K562 (cell line): ENCODE measurements at regions not wholly inside any gene's neighbourhood (a gene's known extent, or its start where the extent isn't known, plus 50 kb on each side); places are given as distances from the start of the nearest gene placed in this dataset.

Experiments
- ATAC-seq: fragments of 200-7000 bp; cut with Tn5 transposase; 3 replicates; pipeline ENCODE4 v1.9.1; 2020; ENCODE audit warnings: moderate library complexity
- BruUV-seq: library from RNA; stranded (reverse); fragments of 400-500 nt; replicated peaks from 2 replicates; lab custom pipeline; 2021; lab: Mats Ljungman, UMichigan
- CTCF ChIA-PET: fragments of 300-600 bp; formaldehyde crosslinking; extraction: SDS; loops from one replicate; lab custom pipeline; 2021; ENCODE audit warnings: low intra/inter-chr PET ratio; lab: Yijun Ruan, JAX
- POLR2A ChIA-PET: fragments of 300-600, 350-650 bp; sonication (Branson Sonifier 250); formaldehyde crosslinking; extraction: SDS; loops from one replicate; lab custom pipeline; 2021; ENCODE audit warnings: antibody characterized with exemption, inconsistent platforms; lab: Yijun Ruan, JAX
- DNase-seq, 4 experiments: peaks; one replicate each; pipeline versions ENCODE4 v3.0.0 to v3.0.0-alpha.2; 2011 to 2018; ENCODE audit warnings: low spot score in 3 of 4, mixed read lengths in 3 of 4; ENCODE audit errors: extremely low read depth in 1 of 4
- FAIRE-seq: peaks from 2 replicates; lab custom pipeline; 2011; peaks lifted over from hg19 to GRCh38; lab: Jason Lieb, UNC
- H2AFZ ChIP-seq: 2 replicates; pipeline ENCODE4 v1.6.0; 2011; ENCODE audit warnings: low read depth, low read length, control low read depth, inconsistent platforms
- H3K27ac ChIP-seq: fragments of 200-600 bp; 3 replicates; pipeline ENCODE4 v1.8.0; 2011; ENCODE audit warnings: low read depth, mild to moderate bottlenecking, control low read depth, inconsistent platforms, low read length, moderate library complexity, mixed read lengths; ENCODE audit errors: extremely low read depth
- H3K27me3 ChIP-seq, 2 experiments: fragments of 300-600 bp in 1 of 2; 2 replicates in 1 of 2; 3 replicates in 1 of 2; pipeline versions ENCODE4 v1.6.0 to v1.8.0; 2011; ENCODE audit warnings: inconsistent platforms in 2 of 2, low read length in 2 of 2, mild to moderate bottlenecking in 1 of 2, mixed read lengths in 1 of 2, moderate library complexity in 1 of 2; ENCODE audit not compliant: control insufficient read depth in 2 of 2, insufficient read depth in 2 of 2
- H3K36me3 ChIP-seq: fragments of 300-600 bp; 3 replicates; pipeline ENCODE4 v1.8.0; 2011; ENCODE audit warnings: mild to moderate bottlenecking, low read length, inconsistent platforms; ENCODE audit not compliant: control insufficient read depth, insufficient read depth
- H3K4me1 ChIP-seq, 2 experiments: fragments of 200-600 bp in 1 of 2; replicated peaks in 1 of 2; 2 replicates in 1 of 2; 3 replicates in 1 of 2; pipeline versions ENCODE4 v1.5.1 to v1.8.0; 2011; ENCODE audit warnings: inconsistent platforms in 2 of 2, low read length in 2 of 2, mild to moderate bottlenecking in 1 of 2, mixed read lengths in 1 of 2, moderate library complexity in 1 of 2; ENCODE audit not compliant: control insufficient read depth in 2 of 2, insufficient read depth in 2 of 2
- H3K4me2 ChIP-seq: 2 replicates; pipeline ENCODE4 v1.6.1; 2011; ENCODE audit warnings: low read length, control low read depth, inconsistent platforms, mixed read lengths; ENCODE audit not compliant: insufficient read depth
- H3K4me3 ChIP-seq: fragments of 200-600 bp; sonication (generic), shearing (Covaris generic); 2 replicates; pipeline ENCODE4 v1.5.1; 2016; ENCODE audit warnings: control low read depth, inconsistent platforms
- H3K79me2 ChIP-seq: fragments of 200-600 bp; 3 replicates; pipeline ENCODE4 v1.8.0; 2011; ENCODE audit warnings: low read length, inconsistent platforms; ENCODE audit not compliant: control insufficient read depth, insufficient read depth
- H3K9ac ChIP-seq, 2 experiments: 2 replicates each; pipeline versions ENCODE4 v1.6.0 to v1.6.1; 2011; ENCODE audit warnings: low read depth in 2 of 2, low read length in 2 of 2, control low read depth in 1 of 2, inconsistent platforms in 1 of 2, mild to moderate bottlenecking in 1 of 2, mixed read lengths in 1 of 2; ENCODE audit not compliant: insufficient read depth in 1 of 2
- H3K9me1 ChIP-seq: one replicate; pipeline ENCODE4 v1.6.0; 2011; ENCODE audit warnings: inconsistent platforms, mild to moderate bottlenecking, low read length, moderate library complexity; ENCODE audit not compliant: control insufficient read depth, insufficient read depth
- H3K9me3 ChIP-seq: replicated peaks from 2 replicates; pipeline ENCODE4 v1.5.1; 2011; ENCODE audit warnings: low read depth, low read length, inconsistent platforms; ENCODE audit not compliant: control insufficient read depth, insufficient read depth
- H4K20me1 ChIP-seq: replicated peaks from 2 replicates; pipeline ENCODE4 v1.6.1; 2011; ENCODE audit warnings: low read length, inconsistent platforms, mixed read lengths; ENCODE audit not compliant: control insufficient read depth, insufficient read depth
- CBX3 ChIP-seq, 2 experiments: IDR thresholded peaks; 1 replicate in 1 of 2; 2 replicates in 1 of 2; pipeline ENCODE4 v1.6.1; 2012; ENCODE audit warnings: inconsistent platforms in 2 of 2, low read length in 2 of 2, borderline replicate concordance in 1 of 2, control low read depth in 1 of 2
- EZH2 ChIP-seq: IDR thresholded peaks from 2 replicates; pipeline ENCODE4 v1.6.1; 2012; ENCODE audit warnings: low read depth, mild to moderate bottlenecking, inconsistent platforms, low read length, borderline replicate concordance
- NR0B1 ChIP-seq: fragments of 450-650 bp; IDR thresholded peaks from one replicate; pipeline ENCODE4 v1.6.1; 2018; ENCODE audit warnings: mild to moderate bottlenecking, moderate library complexity; ENCODE audit not compliant: partially characterized antibody
- STAT5A ChIP-seq: IDR thresholded peaks from 2 replicates; pipeline ENCODE4 v1.6.1; 2012; ENCODE audit warnings: low read length, inconsistent platforms, borderline replicate concordance
- ZBTB11 ChIP-seq, 3 experiments: fragments of 200-800 bp in 1 of 3; fragments of 250-450 bp in 1 of 3; fragments of 450-650 bp in 1 of 3; sonication (Bioruptor Pico) in 1 of 3; sonication (Bioruptor generic) in 1 of 3; formaldehyde crosslinking in 1 of 3; IDR thresholded peaks; 2 replicates each; pipeline versions ENCODE4 v1.6.1 to v1.8.0; 2016 to 2022; ENCODE audit warnings: mild to moderate bottlenecking in 2 of 3, missing genetic modification characterization in 2 of 3, missing compliant biosample characterization in 1 of 3, moderate library complexity in 1 of 3
- ZNF436 ChIP-seq: fragments of 250-450, 450-650 bp; sonication (Bioruptor Pico); formaldehyde crosslinking; IDR thresholded peaks from 2 replicates; pipeline ENCODE4 v1.7.0; 2020; ENCODE audit warnings: mild to moderate bottlenecking
- ZNF561 ChIP-seq: fragments of 450-650 bp; formaldehyde crosslinking; conservative IDR thresholded peaks from 2 replicates; pipeline ENCODE4 v1.4.0; 2020; ENCODE audit warnings: mild to moderate bottlenecking, moderate library complexity
- WGBS: fragments of 100-300 bp; shearing (Covaris generic); methylation state at CpG from one replicate; pipeline ENCODE4 v1.1.6; 2016; ENCODE audit warnings: low coverage, mixed read lengths; ENCODE audit not compliant: insufficient coverage; ENCODE audit errors: missing lambda C conversion rate; 5-methylcytosine and 5-hydroxymethylcytosine counted together
- in situ Hi-C: fragments of 300-500 bp; cut with MboI; formaldehyde crosslinking; loops from 4 replicates; pipeline ENCODE4 v1.15.0; 2018; ENCODE audit warnings: inconsistent platforms, mixed read lengths
- intact Hi-C: fragments of 100-400 bp; cut with micrococcal nuclease; formaldehyde crosslinking; loops from 2 replicates; pipeline ENCODE4 v1.14.2; 2022

- no peak for TF ChIP-seq NR0B1
- no peak for TF ChIP-seq ZNF561 (CRISPR knock-in tag)
- TF ChIP-seq STAT5A = no peak
These were observed 55.2 kb upstream of the GNG12 start (continued) for GRCh38 chr1:67888216-67889106.

GRCh38 chr1:67887146-67887545 lies 53.9 kb upstream of the GNG12 start:
- Histone ChIP-seq H3K36me3 (no peaks in the 10 kb centered on the region), H3K79me2 (no peaks in the 10 kb centered on the region), H3K9me3 (no peaks in the 10 kb centered on the region), H3K4me3 (no peak overlapping the region), H2AFZ (no peak overlapping the region), H3K4me1 (peaks cover 0 to 21% of the 10 kb centered on the region in 2 experiments; a peak in 3 of 5 replicates), H3K9me1 (no peaks in the 10 kb centered on the region), H3K4me2 (no peak overlapping the region), H3K9ac (no peak overlapping the region), H3K27ac (no peak overlapping the region), H3K27me3 (no peaks in the 10 kb centered on the region), H4K20me1 (no peaks in the 10 kb centered on the region)
- in situ Hi-C loops (no loop called here), intact Hi-C loops (no loop called here)
- ATAC-seq (no peak), DNase-seq (no peak), FAIRE-seq (no peak)
- ChIA-PET CTCF (no interaction called here), POLR2A (interaction anchor here (0.6 to 0.8 kb wide), 2 partner anchors 68 to 406 kb away, joined by 3 read pairs; no protein-coding TSS in a partner anchor)
- no peak for TF ChIP-seq ZNF436 (CRISPR knock-in tag)
- no peak for TF ChIP-seq CBX3 (IDR thresholded peaks at IDR 0.05; ENCODE audit: borderline replicate concordance in 1 of 2, low read length in 2 of 2)
- no peak for TF ChIP-seq EZH2
- TF ChIP-seq ZBTB11 (CRISPR knock-in tag; IDR thresholded peaks at IDR 0.05) = no peak
- BruUV-seq = no TSS peak
- 37% methylated on average over 2 of the region's 2 CpGs for WGBS
